Stimulated activated memory B cell treated with anti-CD40 and anti-IgM and Interleukin-4, amounts not matched to agents 10 μg/mL and 1 μg/mL and 100 μg/mL, for 72 hours (primary cell): ENCODE measurements at regions not wholly inside any gene's neighbourhood (a gene's known extent, or its start where the extent isn't known, plus 50 kb on each side); places are given as distances from the start of the nearest gene placed in this dataset.

Experiments used
- ATAC-seq: fragments of 150-1000 bp; cut with Tn5 transposase; 2 replicates; pipeline ENCODE4 v1.10.0; 2021
- H3K27ac Mint-ChIP-seq: one replicate; pipeline ENCODE4 v1.8.0; 2022; ENCODE audit warnings: mild to moderate bottlenecking, mixed read lengths
- H3K27me3 Mint-ChIP-seq: one replicate; pipeline ENCODE4 v1.8.0; 2022; ENCODE audit warnings: mixed read lengths
- H3K36me3 Mint-ChIP-seq: one replicate; pipeline ENCODE4 v1.8.0; 2022; ENCODE audit warnings: mixed read lengths
- H3K4me1 Mint-ChIP-seq: one replicate; pipeline ENCODE4 v1.8.0; 2022; ENCODE audit warnings: mixed read lengths
- H3K4me3 Mint-ChIP-seq: one replicate; pipeline ENCODE4 v1.8.0; 2022; ENCODE audit warnings: mild to moderate bottlenecking, moderate library complexity, mixed read lengths
- H3K9me3 Mint-ChIP-seq: one replicate; pipeline ENCODE4 v1.8.0; 2022; ENCODE audit warnings: mixed read lengths

DNA sequence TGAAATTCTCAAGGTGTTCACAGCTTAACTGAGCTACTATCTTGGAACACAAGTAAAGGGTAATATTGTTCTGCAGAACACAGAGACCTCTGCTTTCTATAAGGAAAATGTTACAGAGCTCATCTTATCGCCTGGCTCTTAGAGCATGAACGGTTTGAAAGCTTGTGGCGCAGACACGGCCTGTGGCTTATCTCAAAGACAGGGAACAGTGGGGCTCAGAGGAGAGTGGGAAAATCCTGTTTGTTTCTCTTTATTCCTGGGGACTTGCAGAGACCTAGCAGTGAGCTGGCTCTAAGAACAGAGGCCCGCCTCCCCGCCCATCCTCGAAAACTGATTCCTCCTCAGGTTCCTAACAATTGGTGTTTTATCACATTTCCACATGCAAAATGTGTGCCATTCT, 131.7 kb downstream of the EMX2 start:
- Mint-ChIP-seq H3K4me1 (no peaks in the 10 kb centered on the region), H3K36me3 (no peaks in the 10 kb centered on the region), H3K27me3 (peaks cover 17% of the 10 kb centered on the region), H3K27ac (no peak overlapping the region), H3K9me3 (no peaks in the 10 kb centered on the region), H3K4me3 (no peak overlapping the region)
- no peak for ATAC-seq

DNA sequence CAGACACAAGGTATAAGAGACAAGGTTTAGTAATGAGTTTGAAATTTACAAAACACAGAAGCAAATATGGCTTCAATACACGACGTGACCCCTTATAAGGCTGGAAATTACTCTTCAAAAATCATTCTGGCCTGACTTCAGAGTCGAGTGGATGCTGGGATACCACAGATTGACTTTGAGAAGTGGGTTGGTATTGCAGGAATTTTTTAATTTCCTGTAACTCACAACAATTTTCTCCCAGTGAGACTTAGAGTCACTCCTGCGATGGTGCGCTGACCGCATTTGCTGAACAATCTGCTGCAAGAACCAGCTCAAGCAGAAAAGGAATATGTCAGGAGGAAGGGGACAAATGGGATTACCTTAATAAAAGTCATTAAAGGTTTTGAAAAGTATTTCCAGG, 132.1 kb downstream of the EMX2 start:
- no peak overlapping the region for H3K4me3 Mint-ChIP-seq
- no peak overlapping the region for H3K27ac Mint-ChIP-seq
- peaks cover 17% of the 10 kb centered on the region for H3K27me3 Mint-ChIP-seq
- H3K36me3 Mint-ChIP-seq = no peaks in the 10 kb centered on the region
- no peak for ATAC-seq
- no peaks in the 10 kb centered on the region for H3K4me1 Mint-ChIP-seq
- H3K9me3 Mint-ChIP-seq = no peaks in the 10 kb centered on the region

DNA sequence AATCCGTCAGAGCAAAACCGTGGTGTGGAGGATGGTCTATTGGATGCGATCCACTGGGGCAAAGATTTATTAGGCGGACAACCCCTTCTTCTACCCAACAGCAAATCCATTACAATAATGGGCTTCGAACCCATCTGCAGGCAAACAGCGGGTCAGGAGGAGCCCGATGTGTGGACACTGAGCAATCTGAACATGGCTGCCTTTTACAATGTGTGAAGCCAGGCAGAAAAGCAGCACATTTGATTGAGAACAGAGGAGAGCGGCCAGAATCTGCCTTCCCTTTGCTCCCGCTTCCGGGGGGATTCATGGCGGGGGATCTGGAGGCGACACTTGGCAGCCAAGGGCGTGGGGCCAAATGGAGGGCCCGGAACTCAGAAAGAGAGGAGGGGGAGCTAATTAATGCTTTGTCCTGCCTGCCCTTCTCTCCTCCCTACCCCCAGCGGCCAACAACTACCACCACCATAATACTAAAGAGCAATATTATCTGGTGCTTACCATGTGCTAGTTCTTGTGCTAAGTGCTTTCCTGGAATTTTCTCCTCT, 133.0 kb downstream of the EMX2 start:
- H3K27ac Mint-ChIP-seq = no peak overlapping the region
- H3K4me3 Mint-ChIP-seq = no peak overlapping the region
- H3K4me1 Mint-ChIP-seq = no peaks in the 10 kb centered on the region
- peaks cover 17% of the 10 kb centered on the region for H3K27me3 Mint-ChIP-seq
- no peak for ATAC-seq
- no peaks in the 10 kb centered on the region for H3K9me3 Mint-ChIP-seq
- no peaks in the 10 kb centered on the region for H3K36me3 Mint-ChIP-seq

DNA sequence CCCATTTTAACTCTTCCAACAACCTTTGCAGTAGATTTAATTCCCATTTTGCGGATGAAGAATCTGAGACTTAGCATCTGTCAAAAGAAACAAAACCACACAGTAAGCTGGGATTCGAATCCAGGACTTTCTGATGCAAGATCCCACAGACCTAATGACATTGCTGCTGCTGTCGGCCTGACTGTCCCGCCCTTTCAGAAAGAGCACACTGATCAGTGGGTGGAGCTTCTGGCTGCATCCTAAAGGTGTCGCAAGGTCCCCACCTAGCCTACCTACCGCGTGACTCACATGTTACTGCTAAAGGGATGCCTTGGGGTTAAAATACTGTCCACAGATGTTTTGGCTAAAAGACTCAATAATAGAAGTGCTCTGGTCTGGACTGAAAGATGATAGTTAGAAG, 134.7 kb downstream of the EMX2 start:
- no peak for ATAC-seq
- H3K27ac Mint-ChIP-seq = no peak overlapping the region
- no peak overlapping the region for H3K4me3 Mint-ChIP-seq
- no peaks in the 10 kb centered on the region for H3K9me3 Mint-ChIP-seq
- H3K36me3 Mint-ChIP-seq = no peaks in the 10 kb centered on the region
- H3K4me1 Mint-ChIP-seq = no peaks in the 10 kb centered on the region
- H3K27me3 Mint-ChIP-seq = peaks cover 17% of the 10 kb centered on the region

DNA sequence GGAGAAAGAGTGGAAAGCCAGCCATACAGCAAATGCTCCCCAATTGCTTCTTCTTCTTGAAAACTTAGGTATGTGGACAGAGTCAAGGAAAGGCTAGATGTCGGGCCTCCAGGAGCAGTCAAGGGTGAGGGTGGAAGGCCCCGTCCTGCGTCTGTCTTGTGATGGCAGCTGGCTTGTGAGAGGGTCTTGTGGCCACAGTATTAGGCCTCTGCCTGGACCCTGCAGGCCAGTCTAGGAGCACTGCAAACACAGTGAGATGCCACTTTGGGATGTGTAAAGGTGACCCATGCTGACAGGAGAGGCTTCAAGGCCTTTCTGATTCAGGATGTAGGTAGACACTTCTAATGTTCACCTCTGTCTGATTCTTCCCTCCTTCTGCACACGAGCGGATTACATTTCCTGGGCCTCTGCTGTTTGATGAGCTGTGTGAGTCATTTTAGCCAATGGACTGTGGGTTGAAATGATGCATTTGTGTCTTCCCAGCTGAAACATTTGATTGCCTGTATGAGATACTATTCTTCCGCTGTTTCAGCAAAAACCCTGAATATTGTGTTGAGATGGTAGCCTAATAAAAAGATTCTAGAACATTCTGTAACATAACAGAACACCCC, 135.4 kb downstream of the EMX2 start:
- no peak overlapping the region for H3K4me3 Mint-ChIP-seq
- no peak overlapping the region for H3K27ac Mint-ChIP-seq
- no peaks in the 10 kb centered on the region for H3K4me1 Mint-ChIP-seq
- peaks cover 17% of the 10 kb centered on the region for H3K27me3 Mint-ChIP-seq
- H3K9me3 Mint-ChIP-seq = no peaks in the 10 kb centered on the region
- no peaks in the 10 kb centered on the region for H3K36me3 Mint-ChIP-seq
- ATAC-seq = no peak

DNA sequence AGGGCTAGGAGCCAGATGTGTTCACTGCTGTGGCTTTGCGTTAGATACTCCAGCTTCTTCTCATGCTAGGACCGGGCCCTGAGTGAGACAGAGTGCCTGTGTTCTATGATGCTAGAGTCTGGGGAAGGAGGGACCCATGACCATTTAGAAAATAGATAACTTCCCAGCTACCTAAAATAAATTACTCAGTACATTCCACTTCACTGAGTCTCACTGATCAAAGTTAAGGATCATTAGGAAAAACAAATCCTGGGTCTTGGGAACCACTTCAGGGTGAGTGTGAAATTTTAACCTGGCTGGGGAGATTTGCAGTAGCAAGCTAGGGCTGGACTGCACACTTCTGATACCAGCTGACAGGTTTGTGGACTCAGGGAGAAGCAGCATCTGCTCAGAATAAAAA, 138.1 kb downstream of the EMX2 start:
- Mint-ChIP-seq H3K4me3 (no peak overlapping the region), H3K4me1 (no peaks in the 10 kb centered on the region), H3K36me3 (no peaks in the 10 kb centered on the region), H3K27me3 (peaks cover 23% of the 10 kb centered on the region), H3K9me3 (no peaks in the 10 kb centered on the region), H3K27ac (no peak overlapping the region)
- no peak for ATAC-seq

DNA sequence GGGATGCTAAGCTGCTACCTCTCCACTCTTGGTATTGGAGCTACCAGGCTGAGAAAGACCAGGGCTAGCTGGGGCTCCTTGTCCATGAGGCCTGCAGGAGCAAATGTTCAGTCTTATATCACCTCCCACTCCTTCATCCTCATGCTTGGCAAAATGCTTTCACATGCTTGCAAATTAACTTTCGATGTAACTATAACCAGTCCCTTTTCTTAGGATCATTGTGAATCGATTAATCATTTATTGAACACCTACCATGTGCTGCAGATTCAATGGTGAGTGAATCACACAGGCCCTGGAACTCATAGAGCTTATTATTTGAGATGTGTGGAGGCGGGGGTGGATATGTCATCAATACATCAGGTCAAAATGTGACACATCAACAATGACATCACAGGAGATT, 138.6 kb downstream of the EMX2 start:
- H3K9me3 Mint-ChIP-seq = no peaks in the 10 kb centered on the region
- H3K27me3 Mint-ChIP-seq = peaks cover 25% of the 10 kb centered on the region
- H3K27ac Mint-ChIP-seq = no peak overlapping the region
- ATAC-seq = no peak
- no peak overlapping the region for H3K4me3 Mint-ChIP-seq
- no peaks in the 10 kb centered on the region for H3K4me1 Mint-ChIP-seq
- H3K36me3 Mint-ChIP-seq = no peaks in the 10 kb centered on the region

DNA sequence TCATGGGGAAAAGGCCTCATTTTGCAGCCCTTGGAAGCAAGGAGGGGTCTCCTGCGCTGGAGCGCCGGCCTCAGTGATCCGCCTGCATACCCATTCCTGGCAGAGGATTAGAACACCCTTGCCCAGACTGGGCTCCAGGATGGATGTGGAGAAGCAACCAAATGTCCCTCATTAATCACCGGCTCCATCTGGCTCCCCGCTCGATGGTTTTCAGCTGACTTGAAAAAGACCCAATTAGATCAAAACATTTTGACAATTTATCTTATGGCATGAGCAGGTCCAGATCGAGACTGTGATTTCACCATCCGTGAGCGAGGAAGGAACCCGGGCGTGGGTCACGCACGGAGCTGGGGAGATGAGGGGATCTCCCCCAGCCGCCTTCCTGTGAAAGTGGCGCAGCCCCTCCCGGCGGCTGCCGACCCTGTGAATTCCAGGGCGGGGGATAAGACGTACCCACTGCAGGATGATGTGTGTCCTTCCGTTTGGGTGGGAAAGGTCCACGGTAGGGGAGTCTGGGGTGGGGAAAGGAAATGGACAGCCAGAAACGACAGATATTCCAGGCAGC, 141.6 kb downstream of the EMX2 start:
- ATAC-seq = no peak
- H3K27ac Mint-ChIP-seq = no peak overlapping the region
- H3K27me3 Mint-ChIP-seq = peaks cover 13% of the 10 kb centered on the region
- H3K36me3 Mint-ChIP-seq = no peaks in the 10 kb centered on the region
- no peaks in the 10 kb centered on the region for H3K9me3 Mint-ChIP-seq
- H3K4me3 Mint-ChIP-seq = no peak overlapping the region
- H3K4me1 Mint-ChIP-seq = no peaks in the 10 kb centered on the region

DNA sequence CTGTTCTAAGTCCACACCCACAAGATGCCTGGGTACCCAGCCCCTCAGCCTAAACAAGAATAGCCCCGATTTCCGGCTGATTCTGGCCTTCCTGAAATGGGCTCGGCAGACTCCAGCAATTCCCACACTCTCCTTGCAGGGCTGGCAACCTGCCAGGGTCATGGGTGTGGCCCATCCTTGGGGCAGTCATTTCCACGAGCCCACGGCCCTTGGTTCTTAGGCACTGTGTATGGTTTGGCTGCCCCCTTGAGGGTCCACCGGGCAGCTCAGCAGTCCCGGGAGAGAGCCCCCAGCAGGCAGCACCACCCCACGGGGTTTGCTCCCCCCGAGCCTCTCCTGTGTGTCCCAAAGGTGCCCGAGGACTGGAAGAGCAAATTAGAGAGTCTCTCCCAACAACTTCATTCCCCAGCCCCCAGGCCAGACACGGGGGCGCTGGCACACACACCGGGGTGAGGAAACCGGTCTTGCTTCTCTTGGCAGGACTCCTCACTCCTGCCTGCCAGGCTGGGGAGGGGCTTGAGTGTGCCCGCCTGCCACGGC, 142.2 kb downstream of the EMX2 start:
- no peak for ATAC-seq
- H3K4me1 Mint-ChIP-seq = no peaks in the 10 kb centered on the region
- H3K27me3 Mint-ChIP-seq = peaks cover 13% of the 10 kb centered on the region
- H3K9me3 Mint-ChIP-seq = no peaks in the 10 kb centered on the region
- no peaks in the 10 kb centered on the region for H3K36me3 Mint-ChIP-seq
- no peak overlapping the region for H3K27ac Mint-ChIP-seq
- H3K4me3 Mint-ChIP-seq = no peak overlapping the region

DNA sequence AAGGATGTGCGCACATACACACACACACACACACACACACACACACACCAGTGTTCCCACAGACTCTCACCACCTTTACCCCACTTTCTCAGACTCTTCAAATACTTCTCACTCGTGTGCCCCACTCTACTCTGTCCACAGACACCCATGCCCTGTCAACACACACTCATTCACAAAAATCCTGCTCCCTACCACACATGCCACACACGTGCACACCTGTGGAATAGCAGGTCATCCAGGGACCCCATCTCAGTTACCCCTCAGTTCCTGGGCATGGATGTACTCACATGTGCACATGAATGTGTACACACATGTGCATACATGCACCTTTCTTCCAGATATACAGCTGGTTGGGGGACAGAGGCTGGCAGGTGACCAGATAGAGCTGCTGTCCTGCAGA, 142.9 kb downstream of the EMX2 start:
- Mint-ChIP-seq H3K36me3 (no peaks in the 10 kb centered on the region), H3K4me3 (no peak overlapping the region), H3K27me3 (peaks cover 13% of the 10 kb centered on the region), H3K4me1 (no peaks in the 10 kb centered on the region), H3K27ac (no peak overlapping the region), H3K9me3 (no peaks in the 10 kb centered on the region)
- no peak for ATAC-seq

DNA sequence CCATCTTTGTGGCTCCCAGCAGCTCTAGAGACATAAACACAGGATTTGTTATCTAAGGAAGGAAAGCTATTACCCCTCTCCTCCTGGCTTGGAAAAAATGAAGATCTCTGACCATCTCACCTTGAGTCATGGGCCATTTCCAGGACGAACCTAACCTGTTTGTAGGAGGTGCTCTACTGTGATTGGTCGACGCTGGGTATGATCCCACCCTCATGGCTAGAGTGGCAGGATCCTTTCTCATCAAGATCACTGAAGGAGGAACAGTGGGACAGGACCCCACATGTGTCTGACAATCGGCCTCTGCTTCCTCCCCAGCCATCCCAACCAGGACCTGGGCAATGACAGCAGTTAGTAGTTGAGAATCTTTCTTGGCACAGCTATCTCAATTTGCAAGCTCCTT, 144.1 kb downstream of the EMX2 start:
- H3K9me3 Mint-ChIP-seq = no peaks in the 10 kb centered on the region
- H3K27ac Mint-ChIP-seq = no peak overlapping the region
- H3K4me1 Mint-ChIP-seq = no peaks in the 10 kb centered on the region
- H3K36me3 Mint-ChIP-seq = no peaks in the 10 kb centered on the region
- H3K27me3 Mint-ChIP-seq = peaks cover 13% of the 10 kb centered on the region
- ATAC-seq = no peak
- no peak overlapping the region for H3K4me3 Mint-ChIP-seq

DNA sequence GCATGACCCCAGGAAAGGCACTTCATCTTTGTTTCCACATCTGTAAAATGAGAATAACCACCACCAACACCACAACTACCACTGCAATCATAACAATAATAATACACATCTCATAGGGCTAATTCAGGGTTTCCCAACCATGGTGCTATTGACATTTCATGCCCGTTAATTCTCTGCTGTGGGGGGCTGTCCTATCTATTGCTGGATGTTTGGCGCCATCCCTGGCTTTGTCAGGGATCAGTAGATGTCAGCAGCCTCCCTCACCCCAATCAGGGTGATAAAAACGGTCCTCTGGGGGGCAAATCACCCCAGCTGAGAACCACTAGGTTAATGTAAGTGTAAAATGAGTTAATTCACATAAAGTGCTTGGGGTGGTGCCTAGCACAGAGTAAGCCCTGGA, 145.8 kb downstream of the EMX2 start:
- H3K27ac Mint-ChIP-seq = no peak overlapping the region
- no peak for ATAC-seq
- no peaks in the 10 kb centered on the region for H3K4me1 Mint-ChIP-seq
- peaks cover 13% of the 10 kb centered on the region for H3K27me3 Mint-ChIP-seq
- H3K36me3 Mint-ChIP-seq = no peaks in the 10 kb centered on the region
- no peaks in the 10 kb centered on the region for H3K9me3 Mint-ChIP-seq
- no peak overlapping the region for H3K4me3 Mint-ChIP-seq

DNA sequence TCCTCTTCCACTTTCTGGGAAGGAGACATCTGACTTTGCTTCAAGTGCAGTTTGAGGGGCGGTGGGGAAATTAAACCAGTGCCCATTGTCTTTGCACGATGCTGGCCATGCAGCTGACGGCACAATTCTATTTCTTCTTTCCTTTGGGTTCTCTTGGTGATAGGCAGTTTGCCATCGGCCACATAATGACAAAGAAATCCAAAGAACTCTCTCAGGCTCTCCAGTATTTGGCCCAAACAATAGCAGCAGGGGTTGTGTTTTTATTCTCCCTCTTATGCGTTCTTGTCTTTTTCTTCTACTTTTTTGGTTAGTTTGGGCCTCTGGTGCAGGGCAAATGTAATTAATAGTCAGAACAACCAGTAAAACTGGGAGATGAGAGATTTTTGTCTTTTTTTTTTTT, 147.0 kb downstream of the EMX2 start:
- Mint-ChIP-seq H3K27ac (no peak overlapping the region), H3K9me3 (no peaks in the 10 kb centered on the region), H3K4me3 (no peak overlapping the region), H3K4me1 (no peaks in the 10 kb centered on the region), H3K27me3 (peaks cover 13% of the 10 kb centered on the region), H3K36me3 (no peaks in the 10 kb centered on the region)
- no peak for ATAC-seq

DNA sequence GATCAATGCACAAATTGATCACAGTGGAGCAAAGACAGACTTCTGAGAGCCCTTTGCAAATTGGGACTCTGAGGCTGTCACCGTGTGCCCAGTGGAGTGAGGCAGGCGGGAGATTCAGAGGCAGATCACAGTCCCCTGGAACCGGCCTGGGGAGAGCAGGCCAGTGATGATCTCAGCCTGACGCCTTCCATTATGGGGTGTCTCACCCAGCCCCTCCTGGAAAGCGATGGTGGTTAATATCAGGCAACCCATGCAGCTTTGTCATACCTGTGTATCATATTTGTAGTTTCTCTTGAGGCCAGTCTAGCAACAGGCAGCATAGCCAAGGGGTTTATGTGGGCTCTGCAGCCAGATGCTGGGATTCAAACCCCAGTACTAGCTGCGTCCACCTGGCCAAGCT, 147.8 kb downstream of the EMX2 start:
- peaks cover 9% of the 10 kb centered on the region for H3K27me3 Mint-ChIP-seq
- no peak for ATAC-seq
- H3K27ac Mint-ChIP-seq = no peak overlapping the region
- no peaks in the 10 kb centered on the region for H3K9me3 Mint-ChIP-seq
- no peaks in the 10 kb centered on the region for H3K4me1 Mint-ChIP-seq
- H3K4me3 Mint-ChIP-seq = no peak overlapping the region
- no peaks in the 10 kb centered on the region for H3K36me3 Mint-ChIP-seq

DNA sequence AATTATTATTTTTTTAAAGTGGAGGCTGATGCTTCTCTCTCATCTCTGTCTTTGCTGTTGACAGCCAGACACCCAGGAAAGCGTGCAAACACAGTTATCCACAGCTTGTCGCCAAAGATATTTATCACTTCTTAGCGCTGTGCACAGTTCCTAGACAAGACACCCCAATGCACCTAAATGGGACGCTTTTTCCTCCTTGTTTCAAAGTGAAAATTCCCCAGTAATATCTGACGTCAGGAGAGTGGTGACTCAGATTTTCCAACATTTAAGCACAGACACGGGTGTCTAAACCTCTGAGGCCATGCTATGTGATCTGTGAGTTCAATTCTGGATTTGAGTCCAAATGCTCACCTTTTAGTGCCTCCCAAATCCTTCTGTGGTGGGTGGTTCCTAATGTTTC, 151.6 kb downstream of the EMX2 start:
- H3K36me3 Mint-ChIP-seq = no peaks in the 10 kb centered on the region
- peaks cover 6% of the 10 kb centered on the region for H3K27me3 Mint-ChIP-seq
- no peak overlapping the region for H3K27ac Mint-ChIP-seq
- no peak for ATAC-seq
- H3K4me1 Mint-ChIP-seq = no peaks in the 10 kb centered on the region
- no peaks in the 10 kb centered on the region for H3K9me3 Mint-ChIP-seq
- H3K4me3 Mint-ChIP-seq = no peak overlapping the region

DNA sequence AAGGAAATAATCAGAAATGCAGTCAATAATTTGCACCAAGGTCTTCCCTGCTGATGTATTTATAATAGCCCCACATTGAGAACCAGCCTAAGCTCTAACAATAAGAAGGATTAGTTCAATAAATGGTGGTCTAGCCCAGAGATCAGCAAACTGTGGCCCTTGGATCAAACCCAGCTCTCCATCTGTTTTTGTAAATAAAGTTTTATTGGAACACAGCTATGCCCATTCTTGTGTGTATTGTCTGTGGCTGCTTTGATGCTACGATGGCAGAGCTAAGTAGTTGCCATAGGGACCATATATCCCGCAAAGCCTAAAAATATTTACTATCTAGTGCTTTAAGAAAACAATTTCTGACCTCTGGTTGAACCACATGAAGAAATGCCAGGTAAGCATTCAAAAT, 154.9 kb downstream of the EMX2 start:
- Mint-ChIP-seq H3K36me3 (no peaks in the 10 kb centered on the region), H3K27me3 (peaks cover 6% of the 10 kb centered on the region), H3K27ac (no peak overlapping the region), H3K9me3 (no peaks in the 10 kb centered on the region), H3K4me3 (no peak overlapping the region), H3K4me1 (no peaks in the 10 kb centered on the region)
- ATAC-seq = no peak
